Effector memory CD4-positive, alpha-beta T cell (primary cell): ENCODE measurements at regions not wholly inside any gene's neighbourhood (a gene's known extent, or its start where the extent isn't known, plus 50 kb on each side); places are given as distances from the start of the nearest gene placed in this dataset.

ENCODE experiments used
- DNase-seq, 3 donors: peaks; one replicate each; pipeline ENCODE4 v3.0.0-alpha.2; 2020
- H3K27ac ChIP-seq: 2 replicates; pipeline ENCODE4 v1.7.0; 2013; ENCODE audit warnings: mild to moderate bottlenecking, low read length, moderate library complexity; ENCODE audit not compliant: insufficient read depth, poor library complexity, severe bottlenecking
- H3K27me3 ChIP-seq: replicated peaks from 2 replicates; pipeline ENCODE4 v1.7.0; 2013; ENCODE audit warnings: mild to moderate bottlenecking, low read length; ENCODE audit not compliant: insufficient read depth, control insufficient read depth, poor library complexity, severe bottlenecking
- H3K36me3 ChIP-seq: 2 replicates; pipeline ENCODE4 v1.7.0; 2013; ENCODE audit warnings: mild to moderate bottlenecking, low read length, moderate library complexity; ENCODE audit not compliant: control insufficient read depth, insufficient read depth
- H3K4me1 ChIP-seq: 2 replicates; pipeline ENCODE4 v1.7.0; 2013; ENCODE audit warnings: low read length, mild to moderate bottlenecking; ENCODE audit not compliant: control insufficient read depth, insufficient read depth, poor library complexity, severe bottlenecking
- H3K4me3 ChIP-seq: 2 replicates; pipeline ENCODE4 v1.7.0; 2013; ENCODE audit warnings: low read length, low read depth, mild to moderate bottlenecking; ENCODE audit not compliant: insufficient read depth, poor library complexity, severe bottlenecking
- H3K9me3 ChIP-seq: 2 replicates; pipeline ENCODE4 v1.7.0; 2013; ENCODE audit warnings: mild to moderate bottlenecking, low read length, moderate library complexity; ENCODE audit not compliant: control insufficient read depth

DNA sequence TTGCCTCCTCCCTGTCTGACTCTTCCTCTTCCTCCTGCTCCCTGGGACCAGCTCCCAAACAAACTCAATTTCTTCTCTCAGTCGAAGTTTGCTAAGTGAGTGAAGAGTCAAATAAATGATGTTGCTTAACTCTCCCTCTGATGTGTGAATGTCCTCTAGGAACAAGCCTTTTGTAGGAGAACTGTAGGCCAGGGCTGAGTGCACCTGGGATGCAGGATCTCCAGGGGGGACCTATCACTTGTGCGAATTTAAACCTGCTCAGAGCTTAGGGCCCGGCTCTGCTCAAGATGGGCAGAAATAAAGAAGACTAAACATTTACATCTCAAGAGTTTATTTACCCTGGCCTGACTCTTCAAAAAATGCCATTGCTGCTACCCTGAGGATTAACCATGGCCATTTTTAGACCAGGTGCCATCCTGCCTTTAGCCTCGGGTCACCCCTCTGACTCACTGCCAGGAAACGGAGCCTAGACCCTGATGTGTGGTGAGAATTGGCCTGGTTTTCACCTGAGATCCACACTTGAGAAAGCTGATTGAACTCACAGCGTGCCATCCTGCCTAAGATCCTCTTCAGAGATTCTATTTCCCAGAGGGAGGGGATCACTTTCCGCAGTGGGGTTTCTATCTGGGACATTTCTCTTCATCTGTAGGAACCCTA, 63.6 kb upstream of the CD93 start:
- no peak overlapping the region for H3K27ac ChIP-seq
- no peak for DNase-seq
- no peaks in the 10 kb centered on the region for H3K4me1 ChIP-seq
- no peaks in the 10 kb centered on the region for H3K9me3 ChIP-seq
- H3K4me3 ChIP-seq: no peak overlapping the region
- H3K36me3 ChIP-seq: no peaks in the 10 kb centered on the region
- H3K27me3 ChIP-seq: no peaks in the 10 kb centered on the region

DNA sequence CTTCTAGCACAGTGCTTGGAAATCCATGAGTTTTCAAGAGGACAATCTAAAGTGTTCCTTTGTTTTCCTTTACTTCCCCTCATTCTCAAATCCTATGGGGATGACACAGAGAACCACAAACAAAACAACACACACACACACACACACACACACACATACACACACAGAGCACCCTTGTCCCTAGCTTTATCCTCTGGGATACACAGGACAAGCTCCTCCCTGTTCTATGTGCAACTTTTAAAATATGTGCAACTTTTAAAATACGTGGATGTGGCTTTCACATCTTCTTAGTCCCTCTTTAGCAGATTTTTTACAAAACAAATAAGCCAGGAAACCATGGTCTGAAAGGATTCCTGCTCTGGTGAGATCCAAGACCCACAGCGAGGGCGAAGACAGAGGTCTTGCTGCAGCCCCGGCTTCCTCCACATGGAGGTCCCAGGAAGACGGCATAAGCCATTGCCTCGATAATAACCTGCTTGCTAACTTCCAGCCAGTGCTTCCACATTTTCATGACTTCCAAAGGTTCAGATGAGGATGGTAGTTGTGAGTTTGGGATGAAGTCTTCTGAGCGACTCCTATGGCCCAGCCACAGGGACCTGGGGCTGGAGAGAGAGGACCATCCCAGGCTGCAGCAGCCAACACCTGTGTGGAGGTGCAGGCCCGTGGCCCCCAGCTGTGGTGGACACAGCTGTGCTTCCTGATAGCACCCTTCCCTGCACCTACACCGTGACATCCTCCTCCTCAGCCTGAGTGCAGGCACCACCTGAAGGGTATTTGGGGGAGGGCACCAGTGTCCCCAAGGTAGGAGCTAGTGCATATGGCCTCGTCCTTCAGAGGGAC, 62.8 kb upstream of the CD93 start:
- no peak for DNase-seq
- Histone ChIP-seq H3K27ac (no peak overlapping the region), H3K27me3 (no peaks in the 10 kb centered on the region), H3K4me3 (no peak overlapping the region), H3K36me3 (no peaks in the 10 kb centered on the region), H3K4me1 (no peaks in the 10 kb centered on the region), H3K9me3 (no peaks in the 10 kb centered on the region)

DNA sequence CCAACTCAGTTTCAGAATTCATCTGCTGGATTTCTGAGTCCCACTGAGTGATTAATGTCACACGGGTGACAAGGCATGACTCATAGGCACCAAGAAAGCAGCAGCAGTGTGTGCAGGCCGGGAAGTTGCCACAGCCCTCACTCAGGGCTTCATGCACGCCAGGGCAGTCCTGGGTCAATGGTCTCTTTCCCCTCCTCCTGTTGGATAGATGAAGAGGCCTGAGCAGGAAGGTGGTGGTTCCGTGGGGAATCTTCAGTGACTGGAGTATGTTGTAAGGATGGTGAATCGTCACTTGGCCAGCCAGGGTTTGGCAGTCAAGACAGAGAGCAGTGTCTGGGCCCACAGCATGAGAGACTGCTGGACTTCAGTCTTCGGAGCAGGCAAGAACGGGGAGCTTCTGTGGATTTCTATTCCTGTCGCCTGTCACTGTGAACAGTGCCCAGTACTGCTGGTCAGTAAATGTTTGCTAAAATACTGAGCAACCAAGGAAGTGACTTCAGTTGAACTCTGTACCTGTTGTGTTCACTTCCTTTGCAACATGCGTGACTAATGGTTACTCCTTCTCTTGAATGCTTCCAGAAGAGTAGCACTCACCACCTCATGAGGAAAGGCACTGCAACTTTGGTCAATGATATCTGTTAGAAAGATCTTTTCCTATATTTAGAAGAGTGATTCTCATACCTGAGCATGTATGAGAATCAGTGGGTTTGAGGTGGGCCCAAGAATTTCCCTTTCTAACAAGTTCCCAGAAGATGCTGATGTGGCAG, 62.0 kb upstream of the CD93 start:
- Histone ChIP-seq H3K4me1 (peaks cover under 1% of the 10 kb centered on the region), H3K4me3 (no peak overlapping the region), H3K9me3 (no peaks in the 10 kb centered on the region), H3K27me3 (no peaks in the 10 kb centered on the region), H3K36me3 (no peaks in the 10 kb centered on the region), H3K27ac (no peak overlapping the region)
- DNase-seq: no peak

DNA sequence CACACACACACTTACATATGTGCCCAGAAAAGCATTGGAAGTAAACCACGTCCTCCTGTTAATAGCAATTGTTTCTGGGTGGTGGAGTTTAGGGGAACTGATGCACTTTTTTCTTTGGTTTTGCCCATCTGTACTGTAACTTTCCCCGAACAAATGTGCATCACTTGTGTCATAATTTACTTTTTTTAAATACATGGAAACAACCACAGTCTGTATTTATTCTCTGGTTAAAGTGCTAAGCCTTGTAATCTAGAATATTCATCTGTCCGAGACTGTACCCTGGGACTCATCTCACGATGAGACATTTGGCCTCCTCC, 61.5 kb upstream of the CD93 start:
- Histone ChIP-seq H3K4me3 (no peak overlapping the region), H3K9me3 (no peaks in the 10 kb centered on the region), H3K27ac (no peak overlapping the region), H3K4me1 (peaks cover 4% of the 10 kb centered on the region), H3K27me3 (no peaks in the 10 kb centered on the region), H3K36me3 (no peaks in the 10 kb centered on the region)
- no peak for DNase-seq

DNA sequence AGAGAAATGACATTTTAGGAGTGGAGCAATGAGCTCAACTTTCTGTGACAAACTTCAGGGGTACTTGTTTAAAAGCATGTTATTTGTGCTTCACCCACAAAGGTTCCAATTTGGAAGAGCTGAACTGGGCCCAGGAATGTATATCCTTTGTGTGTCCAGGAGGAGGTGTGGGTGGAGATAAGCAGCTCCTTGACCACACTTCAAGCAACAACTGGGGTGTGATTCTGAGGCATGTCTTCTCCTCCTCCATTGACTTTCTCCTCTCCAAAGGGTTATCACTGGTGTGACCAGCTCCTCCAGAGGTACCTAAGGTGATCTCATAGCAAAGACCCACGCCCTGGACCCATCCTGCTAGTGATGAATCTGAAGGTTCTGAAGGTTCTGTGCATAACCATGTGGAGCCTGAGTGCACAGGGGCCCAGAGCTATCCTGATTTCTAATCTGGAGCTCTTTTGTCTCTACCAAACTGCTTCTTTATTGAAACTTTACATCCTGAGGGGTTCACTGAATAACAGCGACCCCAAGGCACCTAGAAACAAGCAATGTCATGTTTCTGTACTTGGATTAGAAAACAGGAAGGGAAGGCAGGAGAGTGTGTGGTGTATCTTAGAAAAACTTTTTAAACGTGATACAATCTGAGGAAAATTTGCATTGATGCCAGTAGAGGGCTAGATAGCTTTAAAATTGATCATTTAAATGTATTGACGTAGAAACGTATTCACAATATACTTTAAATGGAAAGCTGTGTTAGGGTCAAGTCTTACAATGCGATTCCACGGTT, 60.9 kb upstream of the CD93 start:
- DNase-seq: no peak
- H3K36me3 ChIP-seq: no peaks in the 10 kb centered on the region
- no peaks in the 10 kb centered on the region for H3K9me3 ChIP-seq
- no peak overlapping the region for H3K4me3 ChIP-seq
- H3K4me1 ChIP-seq: peaks cover 9% of the 10 kb centered on the region
- no peaks in the 10 kb centered on the region for H3K27me3 ChIP-seq
- no peak overlapping the region for H3K27ac ChIP-seq

DNA sequence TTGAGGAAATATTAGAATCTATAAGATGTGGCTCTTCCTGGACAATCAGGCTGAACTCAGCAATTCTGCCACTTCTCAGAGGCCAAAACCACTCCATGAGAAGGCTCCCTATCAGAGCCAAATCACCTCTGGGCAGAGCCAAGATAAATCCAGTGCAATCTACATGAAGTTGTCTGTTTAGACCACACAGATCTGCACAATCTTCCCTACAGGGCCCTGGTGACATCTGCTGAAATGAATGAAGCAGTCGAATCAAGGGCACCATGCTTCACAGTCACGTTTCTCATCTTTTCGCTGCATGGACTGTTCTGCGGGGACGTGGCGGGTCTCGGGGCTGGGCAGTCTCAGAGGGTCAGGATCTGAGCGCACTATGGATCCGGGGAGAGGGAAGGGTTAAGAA, 60.1 kb upstream of the CD93 start:
- Histone ChIP-seq H3K9me3 (no peaks in the 10 kb centered on the region), H3K4me3 (no peak overlapping the region), H3K4me1 (peaks cover 11% of the 10 kb centered on the region), H3K27ac (no peak overlapping the region), H3K36me3 (no peaks in the 10 kb centered on the region), H3K27me3 (no peaks in the 10 kb centered on the region)
- no peak for DNase-seq

DNA sequence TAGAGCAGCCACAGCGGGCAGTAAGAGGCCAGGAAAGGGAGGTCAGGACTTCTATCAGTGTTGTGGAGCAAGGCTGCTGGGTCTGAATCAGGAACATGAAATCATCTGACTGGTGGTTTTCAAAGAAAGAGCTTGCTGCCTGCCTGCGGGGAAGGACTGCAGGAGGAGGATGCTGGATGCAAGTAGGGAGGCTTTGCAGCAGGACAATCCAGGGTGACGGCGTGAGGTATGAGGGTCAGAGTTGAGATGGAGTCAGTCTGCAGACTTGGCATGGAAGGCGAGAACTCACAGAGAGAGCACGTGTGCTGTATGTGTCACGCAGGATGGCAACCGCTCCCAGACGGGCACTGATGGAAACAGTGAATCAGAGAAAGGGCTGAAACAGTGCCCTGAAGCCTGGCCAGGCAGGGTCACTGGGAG, 59.2 kb upstream of the CD93 start:
- H3K27ac ChIP-seq: no peak overlapping the region
- H3K27me3 ChIP-seq: no peaks in the 10 kb centered on the region
- peaks cover 11% of the 10 kb centered on the region for H3K4me1 ChIP-seq
- no peak overlapping the region for H3K4me3 ChIP-seq
- H3K36me3 ChIP-seq: no peaks in the 10 kb centered on the region
- no peaks in the 10 kb centered on the region for H3K9me3 ChIP-seq
- DNase-seq: no peak

DNA sequence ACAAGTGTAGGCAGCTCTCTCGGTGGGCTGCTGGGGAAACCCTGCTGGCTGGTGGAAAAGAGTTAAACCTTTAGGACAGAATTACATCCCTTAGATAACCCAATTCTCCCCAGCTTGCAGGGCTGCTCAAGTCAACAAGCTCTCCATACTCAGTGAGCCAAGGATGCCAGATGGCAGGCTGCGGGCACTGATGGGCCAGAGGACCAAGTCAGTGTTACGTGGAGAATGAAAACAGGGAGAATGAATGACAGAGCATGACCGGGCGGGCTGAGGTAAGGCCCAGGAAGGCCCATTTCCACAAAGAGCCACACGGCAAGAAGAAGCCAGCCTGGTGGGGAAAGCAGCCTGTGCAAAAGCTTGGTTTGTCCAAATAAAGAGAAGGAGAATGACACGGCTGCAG, 58.7 kb upstream of the CD93 start:
- DNase-seq: no peak
- Histone ChIP-seq H3K27ac (no peak overlapping the region), H3K9me3 (no peaks in the 10 kb centered on the region), H3K4me1 (peaks cover 11% of the 10 kb centered on the region), H3K27me3 (no peaks in the 10 kb centered on the region), H3K4me3 (no peak overlapping the region), H3K36me3 (no peaks in the 10 kb centered on the region)

DNA sequence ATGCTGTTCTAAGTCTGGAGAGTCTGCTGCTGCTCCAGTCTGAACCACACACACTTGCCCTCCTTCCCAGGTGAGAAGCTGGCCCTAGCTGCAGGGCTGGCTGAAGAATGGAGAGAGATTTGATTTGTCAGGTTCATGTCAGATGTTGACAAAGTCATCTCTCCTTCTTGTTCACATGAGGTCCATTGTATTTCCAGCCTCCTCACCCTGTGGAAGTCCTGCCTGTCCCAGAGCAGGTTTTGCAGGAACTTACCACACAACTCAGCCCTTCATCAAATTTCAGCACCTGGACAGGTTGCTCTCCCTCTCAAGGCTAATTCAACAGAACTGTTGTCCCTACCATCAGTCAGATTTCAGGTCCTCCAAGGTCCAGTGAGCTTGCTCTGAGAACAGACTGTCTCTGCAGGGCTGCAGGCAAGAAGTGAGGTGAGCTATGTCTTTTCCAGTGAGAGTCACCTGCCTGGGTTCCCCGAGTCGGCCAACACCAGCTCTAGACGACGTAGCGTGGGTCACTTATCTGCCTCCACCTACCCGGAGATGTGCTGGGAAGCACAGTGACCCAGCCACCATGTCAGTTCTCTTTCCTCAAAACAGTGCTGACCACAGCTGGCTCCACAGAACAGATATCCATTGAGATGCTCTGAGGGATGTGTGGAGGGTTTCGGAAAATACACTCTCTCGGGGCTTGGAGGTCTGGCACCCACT, 58.0 kb upstream of the CD93 start:
- Histone ChIP-seq H3K36me3 (no peaks in the 10 kb centered on the region), H3K27ac (no peak overlapping the region), H3K27me3 (no peaks in the 10 kb centered on the region), H3K4me3 (no peak overlapping the region), H3K9me3 (no peaks in the 10 kb centered on the region), H3K4me1 (peaks cover 11% of the 10 kb centered on the region)
- no peak for DNase-seq
